Adipocyte (in vitro differentiated cells): ENCODE measurements at regions not wholly inside any gene's neighbourhood (a gene's known extent, or its start where the extent isn't known, plus 50 kb on each side); places are given as distances from the start of the nearest gene placed in this dataset.

ENCODE experiments used
- DNase-seq: peaks from one replicate; pipeline ENCODE4 v3.0.0-alpha.2; 2015; ENCODE audit warnings: low read depth
- H3K27me3 ChIP-seq: replicated peaks from 2 replicates; pipeline ENCODE4 v1.7.0; 2013; ENCODE audit warnings: mild to moderate bottlenecking, low read length, moderate library complexity; ENCODE audit not compliant: control insufficient read depth, insufficient read depth
- H3K36me3 ChIP-seq: 2 replicates; pipeline ENCODE4 v1.7.0; 2013; ENCODE audit warnings: low read length, mild to moderate bottlenecking, moderate library complexity; ENCODE audit not compliant: control insufficient read depth, insufficient read depth, severe bottlenecking
- H3K4me1 ChIP-seq: 2 replicates; pipeline ENCODE4 v1.7.0; 2013; ENCODE audit warnings: mild to moderate bottlenecking, low read length, moderate library complexity; ENCODE audit not compliant: control insufficient read depth, insufficient read depth
- H3K4me3 ChIP-seq: 2 replicates; pipeline ENCODE4 v1.7.0; 2013; ENCODE audit warnings: mild to moderate bottlenecking, low read length, moderate library complexity
- H3K9ac ChIP-seq: 2 replicates; pipeline ENCODE4 v1.7.0; 2013; ENCODE audit warnings: mild to moderate bottlenecking, low read length, moderate library complexity
- H3K9me3 ChIP-seq: 2 replicates; pipeline ENCODE4 v1.7.0; 2013; ENCODE audit warnings: mild to moderate bottlenecking, low read length, moderate library complexity; ENCODE audit not compliant: control insufficient read depth

DNA sequence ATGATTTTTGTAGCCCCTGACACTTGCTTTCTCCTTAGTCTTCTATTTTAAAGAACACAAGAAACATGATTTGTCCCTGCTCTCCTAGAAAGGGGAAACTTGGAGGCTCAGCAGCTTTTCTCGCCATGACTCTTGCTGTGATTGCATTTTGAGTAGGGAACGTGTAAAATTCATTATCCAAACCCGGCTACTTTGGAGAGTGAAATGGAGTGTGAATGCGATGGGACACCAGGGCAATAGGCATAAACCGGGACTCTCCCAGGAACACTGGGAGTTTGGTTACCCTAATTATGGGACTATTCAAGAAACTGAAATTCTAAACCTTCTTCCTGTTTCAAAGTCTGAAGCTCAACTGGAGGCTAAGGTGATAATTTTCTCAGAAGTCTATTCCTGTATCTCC is 181.7 kb upstream of the RFC3 start:
- H3K4me1 ChIP-seq: peaks cover 65% of the 10 kb centered on the region

DNA sequence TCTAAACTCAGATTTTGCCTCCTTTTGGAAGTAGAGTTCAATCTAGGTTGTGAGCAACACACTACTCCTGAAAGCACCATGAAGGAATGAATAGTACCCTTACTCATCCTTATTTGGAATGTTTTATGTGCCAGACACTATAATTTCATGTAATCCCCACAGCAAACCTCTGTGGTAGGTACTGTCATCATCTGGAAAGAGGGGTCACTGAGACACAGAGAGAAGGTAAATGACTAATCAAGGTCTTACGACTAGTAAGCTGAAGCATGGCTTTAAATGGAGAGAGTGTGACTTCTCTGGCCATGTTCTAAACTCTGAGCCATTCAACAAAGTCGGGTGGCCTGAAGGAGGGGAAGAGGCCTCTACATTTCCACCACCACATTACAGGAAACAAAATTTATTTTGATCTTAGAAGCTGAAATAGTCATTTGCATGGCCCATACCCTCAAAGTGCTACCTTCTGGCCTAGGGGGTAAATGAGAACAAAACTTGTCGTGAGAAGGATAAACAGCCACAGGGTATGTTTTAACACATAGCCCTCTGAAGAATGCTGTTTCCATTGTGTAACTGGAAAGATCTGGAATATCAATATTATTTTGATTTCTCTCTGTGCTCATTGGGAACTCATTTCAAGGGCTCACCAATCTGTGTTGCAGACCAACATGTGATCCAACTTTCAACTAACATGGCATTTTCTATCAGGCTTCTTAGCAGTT is 180.8 kb upstream of the RFC3 start:
- no peaks in the 10 kb centered on the region for H3K36me3 ChIP-seq
- no peak overlapping the region for H3K4me3 ChIP-seq
- H3K4me1 ChIP-seq: peaks cover 74% of the 10 kb centered on the region
- no peaks in the 10 kb centered on the region for H3K9me3 ChIP-seq
- no peaks in the 10 kb centered on the region for H3K27me3 ChIP-seq
- peak; percentile 12 for DNase-seq
- H3K9ac ChIP-seq: peak overlapping the region; percentile 31

More for the DNA sequence above, 181.7 kb upstream of the RFC3 start:
- Histone ChIP-seq H3K36me3 (no peaks in the 10 kb centered on the region), H3K27me3 (no peaks in the 10 kb centered on the region), H3K9me3 (no peaks in the 10 kb centered on the region), H3K9ac (no peak overlapping the region), H3K4me3 (no peak overlapping the region)
- no peak for DNase-seq

DNA sequence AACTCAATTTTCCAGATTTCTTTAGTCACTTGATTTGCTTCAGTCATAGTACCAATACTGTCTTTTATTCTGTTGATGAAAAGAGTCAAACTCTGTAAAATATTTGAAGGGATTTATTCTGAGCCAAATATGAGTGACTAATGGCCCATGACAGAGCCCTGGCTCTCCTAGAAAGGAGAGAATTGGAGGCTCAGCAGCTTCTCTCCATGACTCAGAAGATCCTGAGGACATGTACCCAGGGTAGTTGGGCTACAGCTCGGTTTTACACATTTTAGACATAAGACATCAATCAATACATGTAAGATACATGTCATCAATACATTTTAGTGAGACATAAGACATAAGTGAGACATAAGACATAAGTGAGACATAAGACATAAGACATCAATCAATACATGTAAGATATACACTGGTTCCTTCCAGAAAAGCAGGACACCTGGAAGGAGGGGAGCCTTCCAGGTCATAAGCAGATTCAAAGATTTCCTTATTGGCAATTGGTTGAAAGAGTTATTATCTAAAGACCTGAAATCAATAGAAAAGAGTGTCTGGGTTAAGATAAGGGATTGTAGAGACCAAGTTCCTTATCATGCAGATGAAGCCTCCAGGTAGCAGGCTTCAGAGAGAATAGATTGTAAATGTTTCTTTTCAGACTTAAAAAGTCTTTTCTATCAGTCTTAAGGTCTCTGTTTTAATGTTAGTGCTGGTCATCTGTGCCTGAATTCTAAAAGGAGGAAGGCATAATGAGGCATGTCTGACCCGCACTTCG is 179.8 kb upstream of the RFC3 start:
- DNase-seq: peak; percentile 55
- Histone ChIP-seq H3K4me3 (no peak overlapping the region), H3K9me3 (no peaks in the 10 kb centered on the region), H3K4me1 (peaks cover 84% of the 10 kb centered on the region), H3K36me3 (no peaks in the 10 kb centered on the region), H3K27me3 (no peaks in the 10 kb centered on the region), H3K9ac (peak overlapping the region; percentile 71)

DNA sequence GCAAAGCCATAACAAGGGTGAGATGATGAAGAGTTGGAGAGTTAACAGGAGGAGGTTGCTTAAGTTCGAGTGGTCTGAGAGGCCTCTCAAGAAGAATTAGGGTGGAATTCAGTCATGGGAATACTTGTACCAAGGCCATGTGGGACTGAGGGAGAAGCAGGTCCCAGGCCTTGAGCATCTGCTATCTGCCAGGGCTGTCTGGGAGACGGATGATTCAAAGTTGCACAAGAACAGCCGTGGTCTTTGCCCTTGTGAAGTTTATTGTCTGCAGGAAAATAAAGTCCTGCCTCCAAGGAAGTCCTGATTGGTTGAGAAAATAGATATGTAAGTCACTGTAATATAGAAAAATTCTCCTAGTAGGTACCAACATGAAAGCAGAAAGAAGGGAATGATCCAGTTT is 178.8 kb upstream of the RFC3 start:
- Histone ChIP-seq H3K4me1 (peaks cover 88% of the 10 kb centered on the region), H3K27me3 (no peaks in the 10 kb centered on the region), H3K9ac (peak overlapping the region; percentile 71), H3K9me3 (no peaks in the 10 kb centered on the region), H3K36me3 (no peaks in the 10 kb centered on the region), H3K4me3 (peak overlapping the region; percentile 41)
- peak; percentile 73 for DNase-seq

DNA sequence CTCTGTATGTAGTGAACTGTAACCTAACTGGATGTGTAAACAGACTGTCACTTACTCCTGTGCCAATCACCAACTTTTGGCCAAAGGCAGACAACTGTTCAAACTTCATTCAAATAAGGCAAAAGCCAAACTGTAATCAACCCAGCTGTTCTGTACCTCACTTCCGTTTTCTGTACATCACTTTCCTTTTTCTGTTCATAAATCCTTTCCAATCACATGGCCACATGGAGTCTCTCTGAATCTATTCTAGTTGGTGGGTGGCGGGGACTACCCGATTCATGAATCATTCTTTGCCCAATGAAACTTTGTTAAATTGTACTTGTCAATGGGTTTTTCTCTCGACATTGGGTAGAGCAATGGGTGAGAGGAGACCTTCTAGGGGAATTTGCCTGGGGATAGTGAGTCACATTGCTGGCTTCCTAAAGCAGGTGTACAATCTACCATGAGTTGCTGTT is 178.3 kb upstream of the RFC3 start:
- Histone ChIP-seq H3K9ac (peak overlapping the region; percentile 71), H3K9me3 (no peaks in the 10 kb centered on the region), H3K27me3 (no peaks in the 10 kb centered on the region), H3K4me1 (peaks cover 87% of the 10 kb centered on the region), H3K4me3 (peak overlapping the region; percentile 41), H3K36me3 (no peaks in the 10 kb centered on the region)
- DNase-seq: no peak

DNA sequence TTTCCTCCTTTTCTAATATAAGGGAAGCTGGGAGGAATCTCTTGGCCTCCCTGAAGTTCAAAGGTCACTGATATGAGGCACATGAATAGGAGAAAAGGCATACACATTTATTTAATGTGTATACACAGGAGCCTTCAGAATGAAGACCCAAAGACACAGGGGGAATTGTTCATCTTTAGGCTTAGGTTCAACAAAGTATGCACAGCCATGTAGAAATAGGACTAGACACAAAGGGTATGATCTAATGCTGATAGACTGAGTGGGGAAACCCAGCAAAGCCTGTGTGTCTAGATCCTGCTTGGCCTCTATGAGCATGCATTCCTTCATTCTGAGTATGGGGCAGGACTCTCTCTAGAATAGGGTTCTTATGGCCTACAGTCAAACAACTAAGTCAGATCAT is 177.1 kb upstream of the RFC3 start:
- no peak overlapping the region for H3K4me3 ChIP-seq
- no peaks in the 10 kb centered on the region for H3K27me3 ChIP-seq
- H3K4me1 ChIP-seq: peaks cover 95% of the 10 kb centered on the region
- H3K36me3 ChIP-seq: no peaks in the 10 kb centered on the region
- DNase-seq: no peak
- no peaks in the 10 kb centered on the region for H3K9me3 ChIP-seq
- no peak overlapping the region for H3K9ac ChIP-seq

DNA sequence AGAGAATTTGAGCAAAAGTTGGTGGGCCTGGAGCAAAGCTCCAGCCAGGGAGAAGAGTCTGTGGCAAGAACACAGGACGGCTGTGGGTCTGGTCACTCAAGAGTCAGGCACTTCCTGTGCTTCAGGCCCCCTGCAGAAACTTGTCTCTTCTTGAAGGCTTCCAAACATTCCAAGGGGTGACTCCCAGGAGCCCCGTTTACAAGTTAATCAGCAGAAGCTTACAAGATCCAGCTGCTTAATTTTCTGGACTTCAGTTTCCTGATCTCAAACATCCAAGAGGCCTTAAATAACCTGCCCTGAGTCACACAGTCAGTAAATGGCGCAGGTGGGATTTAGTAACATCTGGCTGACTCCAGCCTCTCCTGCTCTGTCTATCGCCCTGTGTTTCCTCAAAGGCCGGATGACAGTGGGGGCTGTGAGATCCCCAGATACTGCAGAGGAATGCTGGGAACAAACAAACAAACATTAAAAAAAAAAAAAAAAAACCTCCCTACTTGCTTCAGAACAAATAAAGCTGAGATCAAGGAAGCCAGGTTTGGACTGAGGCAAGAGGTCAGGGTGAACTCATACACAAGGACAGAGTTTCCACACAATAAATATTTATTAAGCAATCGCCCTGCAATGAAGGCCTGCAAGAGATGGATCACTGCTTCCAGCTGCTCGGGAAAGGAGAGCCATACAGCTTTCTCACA is 175.4 kb upstream of the RFC3 start:
- no peaks in the 10 kb centered on the region for H3K27me3 ChIP-seq
- H3K9ac ChIP-seq: peak overlapping the region; percentile 76
- H3K9me3 ChIP-seq: no peaks in the 10 kb centered on the region
- peak overlapping the region; percentile 49 for H3K4me3 ChIP-seq
- H3K36me3 ChIP-seq: no peaks in the 10 kb centered on the region
- H3K4me1 ChIP-seq: peaks cover 87% of the 10 kb centered on the region
- peak; percentile 92 for DNase-seq

DNA sequence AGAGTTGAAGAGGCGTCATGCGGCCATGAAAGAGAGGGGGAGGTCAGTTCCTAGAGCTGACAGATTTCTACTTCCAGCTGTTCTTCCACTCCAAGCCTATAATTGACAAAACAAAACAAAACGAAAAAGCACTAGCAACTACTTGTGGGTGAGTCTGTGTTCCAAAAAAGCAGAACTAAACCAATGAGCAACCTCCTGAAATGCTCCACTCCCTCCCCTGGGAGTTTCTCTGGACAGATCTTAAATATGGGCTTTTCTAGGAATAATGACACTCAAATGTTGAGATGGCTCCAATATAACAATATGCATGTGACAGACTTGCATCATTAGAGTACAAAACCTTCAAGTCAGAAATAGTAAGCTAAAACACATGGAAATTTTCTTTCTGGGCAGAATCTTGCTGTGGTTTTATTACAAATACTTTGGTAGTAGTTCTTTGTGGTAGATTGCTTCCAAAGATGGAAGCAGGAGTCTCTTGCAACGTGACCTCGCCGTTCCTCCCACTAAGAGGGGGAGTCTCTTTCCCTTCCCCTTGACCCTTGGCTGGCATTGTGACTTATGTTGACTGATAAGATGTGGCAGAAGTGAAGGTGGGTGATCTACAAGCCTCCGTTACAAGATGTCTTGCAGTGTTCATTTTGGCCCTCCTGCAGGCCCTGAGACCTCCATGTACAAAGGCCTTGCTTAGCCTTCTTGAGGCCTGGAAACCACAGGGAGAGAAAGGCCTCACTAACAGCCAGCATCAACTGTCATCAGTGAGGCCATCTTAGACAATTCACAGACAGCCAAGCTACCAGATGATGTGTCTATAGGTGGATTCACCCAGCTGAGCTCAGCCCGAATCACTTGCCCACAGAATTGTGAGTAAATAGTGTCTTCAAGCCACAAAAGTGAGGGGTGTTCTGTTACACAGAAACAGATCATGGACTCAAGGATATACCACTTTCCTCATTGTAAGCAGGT is 173.1 kb upstream of the RFC3 start:
- Histone ChIP-seq H3K4me1 (peaks cover 74% of the 10 kb centered on the region), H3K4me3 (peak overlapping the region; percentile 61), H3K9me3 (no peaks in the 10 kb centered on the region), H3K36me3 (no peaks in the 10 kb centered on the region), H3K27me3 (no peaks in the 10 kb centered on the region), H3K9ac (peak overlapping the region; percentile 76)
- DNase-seq: peak; percentile 52

DNA sequence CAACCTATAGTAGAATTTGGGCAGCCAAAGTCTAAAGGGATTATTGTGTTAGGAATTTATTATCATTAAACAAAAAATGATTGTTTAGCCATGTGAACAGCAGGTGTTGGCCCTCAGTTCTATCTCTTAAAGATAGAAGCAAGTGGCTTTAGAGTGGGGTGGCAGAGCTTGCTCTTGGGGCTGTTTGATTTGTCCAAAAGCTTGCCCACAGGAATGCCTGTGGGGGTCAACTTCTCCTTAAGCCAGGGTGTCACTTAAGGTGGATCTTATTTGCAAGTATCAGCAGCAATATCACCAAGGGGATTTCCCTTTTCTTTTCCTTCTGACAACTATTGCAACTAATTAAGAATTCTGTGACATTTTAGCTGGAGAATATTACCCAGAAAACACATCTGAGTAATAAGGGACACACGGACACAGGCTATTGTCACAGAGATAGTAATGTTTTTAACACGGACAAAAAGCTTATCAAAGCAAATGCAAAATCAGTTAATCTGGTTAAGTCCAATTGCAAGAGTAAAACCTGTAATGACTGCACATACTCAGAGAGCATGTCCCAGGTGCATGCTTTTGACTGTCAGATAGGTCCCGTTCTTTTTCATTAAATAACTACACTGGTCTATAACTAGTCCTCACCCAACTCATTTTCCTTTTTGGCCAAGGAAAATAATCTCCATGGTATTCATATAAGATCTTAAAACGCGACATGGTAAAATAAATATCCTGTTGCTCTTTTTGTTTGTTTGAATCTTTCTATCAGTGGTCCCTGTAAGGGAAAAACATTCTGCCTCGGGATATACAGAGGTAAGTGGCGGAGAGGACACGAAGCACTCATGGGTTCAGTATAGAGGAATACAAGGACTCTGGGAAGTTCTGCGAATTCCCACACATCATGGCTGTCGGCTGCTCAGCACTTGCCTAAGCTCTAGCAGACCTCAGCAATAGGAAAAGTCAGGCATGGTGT is 172.1 kb upstream of the RFC3 start:
- Histone ChIP-seq H3K27me3 (no peaks in the 10 kb centered on the region), H3K9me3 (no peaks in the 10 kb centered on the region), H3K4me1 (peaks cover 66% of the 10 kb centered on the region), H3K9ac (no peak overlapping the region), H3K4me3 (no peak overlapping the region), H3K36me3 (no peaks in the 10 kb centered on the region)
- no peak for DNase-seq
